Fibroblast of lung (primary cell): ENCODE measurements at regions not wholly inside any gene's neighbourhood (a gene's known extent, or its start where the extent isn't known, plus 50 kb on each side); places are given as distances from the start of the nearest gene placed in this dataset.

Experiments
- DNase-seq, 2 donors: peaks; one replicate each; pipeline versions ENCODE4 v3.0.0 to v3.0.0-alpha.2; 2010; ENCODE audit warnings: low read depth in 2 of 2
- H2AFZ ChIP-seq: 2 replicates; pipeline ENCODE4 v1.5.1; 2012; ENCODE audit warnings: low read length, control low read depth, inconsistent platforms
- H3K27ac ChIP-seq: 2 replicates; pipeline ENCODE4 v1.5.1; 2011; ENCODE audit warnings: low read length, control low read depth; ENCODE audit not compliant: insufficient read depth
- H3K27me3 ChIP-seq: 2 replicates; pipeline ENCODE4 v1.5.1; 2011; ENCODE audit warnings: mild to moderate bottlenecking, low read length; ENCODE audit not compliant: control insufficient read depth, insufficient read depth
- H3K36me3 ChIP-seq: 2 replicates; pipeline ENCODE4 v1.5.1; 2011; ENCODE audit warnings: low read length; ENCODE audit not compliant: control insufficient read depth, insufficient read depth
- H3K4me1 ChIP-seq: 2 replicates; pipeline ENCODE4 v1.5.1; 2011; ENCODE audit warnings: low read length; ENCODE audit not compliant: control insufficient read depth, insufficient read depth; ENCODE audit errors: extremely low read depth
- H3K4me2 ChIP-seq: 2 replicates; pipeline ENCODE4 v1.5.1; 2011; ENCODE audit warnings: low read length, control low read depth; ENCODE audit not compliant: insufficient read depth; ENCODE audit errors: extremely low read depth
- H3K4me3 ChIP-seq, 4 experiments: fragments of 200-600 bp in 1 of 4; sonication (generic) in 1 of 4; replicated peaks in 1 of 4; 2 replicates each; pipeline ENCODE4 v1.5.1; 2011 to 2016; ENCODE audit warnings: low read length in 4 of 4, low read depth in 3 of 4, mild to moderate bottlenecking in 3 of 4, control low read depth in 2 of 4, inconsistent platforms in 1 of 4, mixed read lengths in 1 of 4; ENCODE audit not compliant: insufficient read depth in 1 of 4; ENCODE audit errors: control extremely low read depth in 1 of 4
- H3K79me2 ChIP-seq: 2 replicates; pipeline ENCODE4 v1.5.1; 2012; ENCODE audit warnings: mild to moderate bottlenecking, low read length, inconsistent platforms; ENCODE audit not compliant: control insufficient read depth, insufficient read depth
- H3K9ac ChIP-seq: 2 replicates; pipeline ENCODE4 v1.5.1; 2011; ENCODE audit warnings: mild to moderate bottlenecking, low read length, control low read depth; ENCODE audit not compliant: insufficient read depth
- H3K9me3 ChIP-seq: 2 replicates; pipeline ENCODE4 v1.5.1; 2012; ENCODE audit warnings: low read depth, low read length; ENCODE audit not compliant: control insufficient read depth, insufficient read depth
- H4K20me1 ChIP-seq: 2 replicates; pipeline ENCODE4 v1.5.1; 2011; ENCODE audit warnings: low read length; ENCODE audit not compliant: control insufficient read depth, insufficient read depth; ENCODE audit errors: extremely low read depth
- EZH2 ChIP-seq: IDR thresholded peaks from 2 replicates; pipeline ENCODE4 v1.5.1; 2012; ENCODE audit warnings: low read length, control low read depth, mild to moderate bottlenecking; ENCODE audit errors: missing control alignments
- TF ChIP-seq, protein P1 (sequence below), 2 donors: IDR thresholded peaks in 1 of 2; conservative IDR thresholded peaks in 1 of 2; 1 replicate in 1 of 2; 2 replicates in 1 of 2; pipeline ENCODE4 v1.5.1; 2011 to 2012; ENCODE audit warnings: low read length in 2 of 2, control low read depth in 1 of 2, inconsistent platforms in 1 of 2, low read depth in 1 of 2, mild to moderate bottlenecking in 1 of 2

DNA sequence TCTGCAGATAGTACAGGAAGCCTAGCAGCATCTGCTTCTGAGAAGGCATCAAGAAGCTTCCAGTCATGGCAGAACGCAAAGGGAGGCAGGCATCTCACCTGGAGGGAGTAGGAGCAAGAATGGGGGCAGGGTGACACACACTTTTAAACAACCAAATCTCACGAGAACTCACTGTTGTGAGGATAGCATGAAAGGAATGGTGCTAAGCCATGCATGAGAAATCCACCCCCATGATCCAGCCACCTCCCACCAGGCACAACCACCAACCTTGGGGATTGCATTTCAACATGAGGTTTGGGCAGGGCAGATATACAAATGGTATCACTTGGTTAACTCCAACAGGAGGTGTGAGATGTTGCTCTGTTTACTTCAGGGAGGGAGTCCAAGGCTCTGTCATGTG, 612.0 kb upstream of the KIRREL3 start:
- TF ChIP-seq EZH2 = no peak
- TF ChIP-seq, protein P1, sequence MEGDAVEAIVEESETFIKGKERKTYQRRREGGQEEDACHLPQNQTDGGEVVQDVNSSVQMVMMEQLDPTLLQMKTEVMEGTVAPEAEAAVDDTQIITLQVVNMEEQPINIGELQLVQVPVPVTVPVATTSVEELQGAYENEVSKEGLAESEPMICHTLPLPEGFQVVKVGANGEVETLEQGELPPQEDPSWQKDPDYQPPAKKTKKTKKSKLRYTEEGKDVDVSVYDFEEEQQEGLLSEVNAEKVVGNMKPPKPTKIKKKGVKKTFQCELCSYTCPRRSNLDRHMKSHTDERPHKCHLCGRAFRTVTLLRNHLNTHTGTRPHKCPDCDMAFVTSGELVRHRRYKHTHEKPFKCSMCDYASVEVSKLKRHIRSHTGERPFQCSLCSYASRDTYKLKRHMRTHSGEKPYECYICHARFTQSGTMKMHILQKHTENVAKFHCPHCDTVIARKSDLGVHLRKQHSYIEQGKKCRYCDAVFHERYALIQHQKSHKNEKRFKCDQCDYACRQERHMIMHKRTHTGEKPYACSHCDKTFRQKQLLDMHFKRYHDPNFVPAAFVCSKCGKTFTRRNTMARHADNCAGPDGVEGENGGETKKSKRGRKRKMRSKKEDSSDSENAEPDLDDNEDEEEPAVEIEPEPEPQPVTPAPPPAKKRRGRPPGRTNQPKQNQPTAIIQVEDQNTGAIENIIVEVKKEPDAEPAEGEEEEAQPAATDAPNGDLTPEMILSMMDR (conservative IDR thresholded peaks at IDR 0.05 in 1 of 2, IDR thresholded peaks at IDR 0.05 in 1 of 2; ENCODE audit: low read depth in 1 of 2, low read length in 2 of 2) = no peak
- Histone ChIP-seq H3K9me3 (no peaks in the 10 kb centered on the region), H3K27me3 (no peaks in the 10 kb centered on the region), H3K9ac (no peak overlapping the region), H3K27ac (no peak overlapping the region), H4K20me1 (no peaks in the 10 kb centered on the region), H3K4me1 (no peaks in the 10 kb centered on the region), H3K36me3 (no peaks in the 10 kb centered on the region), H3K4me3 (no peak overlapping the region), H3K79me2 (no peaks in the 10 kb centered on the region), H2AFZ (no peak overlapping the region), H3K4me2 (no peak overlapping the region)
- DNase-seq = no peak

DNA sequence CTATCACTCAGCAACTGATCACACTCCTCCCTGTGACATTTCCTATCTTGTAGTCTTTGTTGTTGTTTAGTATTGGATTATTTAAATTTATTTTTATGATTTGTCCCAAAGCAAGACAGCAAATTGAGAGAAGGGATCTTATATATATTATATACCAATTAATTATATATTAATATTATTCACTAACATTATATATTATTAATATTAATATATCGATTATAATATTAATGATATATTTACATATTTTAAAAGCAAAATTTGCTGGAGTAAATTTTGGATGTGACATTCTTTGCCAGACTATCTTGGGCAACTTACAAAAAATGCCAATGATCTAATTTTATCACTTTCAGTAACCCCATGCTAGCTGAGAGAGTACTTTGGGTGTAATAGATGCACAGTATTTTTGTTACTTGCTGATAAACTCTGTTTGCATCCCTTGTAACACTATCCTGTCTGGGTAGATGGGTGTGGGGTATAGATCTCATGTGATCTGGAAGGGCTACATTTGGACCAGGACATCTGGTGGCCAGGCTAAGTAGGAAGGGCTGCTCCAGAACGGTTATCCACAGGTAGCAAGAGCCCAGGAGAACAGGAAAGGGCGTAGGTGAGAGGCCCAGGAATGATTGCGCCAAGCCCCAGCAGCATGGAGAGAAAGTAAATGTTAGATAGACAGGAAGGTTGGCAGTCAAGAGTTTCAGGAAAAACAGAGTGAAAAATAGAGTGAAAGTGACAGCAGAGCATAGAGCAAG, 608.6 kb upstream of the KIRREL3 start:
- TF ChIP-seq, protein P1 (conservative IDR thresholded peaks at IDR 0.05 in 1 of 2, IDR thresholded peaks at IDR 0.05 in 1 of 2; ENCODE audit: low read depth in 1 of 2, low read length in 2 of 2) = no peak
- no peak for TF ChIP-seq EZH2
- no peak for DNase-seq
- no peak overlapping the region for H3K9ac ChIP-seq
- H4K20me1 ChIP-seq = no peaks in the 10 kb centered on the region
- H3K27me3 ChIP-seq = no peaks in the 10 kb centered on the region
- H2AFZ ChIP-seq = no peak overlapping the region
- no peaks in the 10 kb centered on the region for H3K36me3 ChIP-seq
- no peak overlapping the region for H3K4me2 ChIP-seq
- no peak overlapping the region for H3K4me3 ChIP-seq
- no peaks in the 10 kb centered on the region for H3K9me3 ChIP-seq
- H3K79me2 ChIP-seq = no peaks in the 10 kb centered on the region
- H3K4me1 ChIP-seq = no peaks in the 10 kb centered on the region
- no peak overlapping the region for H3K27ac ChIP-seq

- Histone ChIP-seq H3K27me3 (no peaks in the 10 kb centered on the region), H2AFZ (no peak overlapping the region), H3K4me1 (no peaks in the 10 kb centered on the region), H4K20me1 (no peaks in the 10 kb centered on the region), H3K4me2 (no peak overlapping the region), H3K4me3 (no peak overlapping the region), H3K9ac (no peak overlapping the region), H3K9me3 (no peaks in the 10 kb centered on the region), H3K36me3 (no peaks in the 10 kb centered on the region), H3K79me2 (no peaks in the 10 kb centered on the region), H3K27ac (no peak overlapping the region)
- DNase-seq = no peak
- TF ChIP-seq, protein P1 (conservative IDR thresholded peaks at IDR 0.05 in 1 of 2, IDR thresholded peaks at IDR 0.05 in 1 of 2; ENCODE audit: low read depth in 1 of 2, low read length in 2 of 2) = no peak
- TF ChIP-seq EZH2 = no peak
Observed at GRCh38 chr11:127607487-127608085, 607.0 kb upstream of the KIRREL3 start.
